GM04503 (cell line): ENCODE measurements at regions not wholly inside any gene's neighbourhood (a gene's known extent, or its start where the extent isn't known, plus 50 kb on each side); places are given as distances from the start of the nearest gene placed in this dataset.

Source experiments
- DNase-seq: peaks from one replicate; pipeline ENCODE4 v3.0.0-alpha.2; 2012; ENCODE audit warnings: low read depth

- DNase-seq, result no peak
These were observed 163.6 kb upstream of the B3GAT1 start for GRCh38 chr11:134575504-134576230.

GRCh38 chr11:134574947-134575346 is 162.9 kb upstream of the B3GAT1 start:
- no peak for DNase-seq

- no peak for DNase-seq
These were observed 162.4 kb upstream of the B3GAT1 start for GRCh38 chr11:134574425-134574824.

- no peak for DNase-seq
These were observed 161.8 kb upstream of the B3GAT1 start for GRCh38 chr11:134573857-134574256.

- no peak for DNase-seq
These were observed 161.0 kb upstream of the B3GAT1 start for GRCh38 chr11:134572741-134573675.

GRCh38 chr11:134571301-134571700 is 159.3 kb upstream of the B3GAT1 start:
- no peak for DNase-seq

- DNase-seq, result no peak
These were observed 157.2 kb upstream of the B3GAT1 start for GRCh38 chr11:134569195-134569594.

GRCh38 chr11:134566311-134566710 is 154.3 kb upstream of the B3GAT1 start:
- DNase-seq, result no peak

GRCh38 chr11:134565343-134565891 is 153.4 kb upstream of the B3GAT1 start:
- DNase-seq, result no peak

GRCh38 chr11:134564472-134565200 is 152.6 kb upstream of the B3GAT1 start:
- no peak for DNase-seq

GRCh38 chr11:134562941-134563471 is 151.0 kb upstream of the B3GAT1 start:
- no peak for DNase-seq

GRCh38 chr11:134562196-134562595 is 150.2 kb upstream of the B3GAT1 start:
- no peak for DNase-seq

- DNase-seq, result no peak
These were observed 149.3 kb upstream of the B3GAT1 start for GRCh38 chr11:134561331-134561720.

- DNase-seq, result no peak
These were observed 148.7 kb upstream of the B3GAT1 start for GRCh38 chr11:134560566-134561330.

- no peak for DNase-seq
These were observed 148.0 kb upstream of the B3GAT1 start for GRCh38 chr11:134560066-134560465.

GRCh38 chr11:134559602-134559962 is 147.5 kb upstream of the B3GAT1 start:
- no peak for DNase-seq

- DNase-seq, result no peak
These were observed 147.0 kb upstream of the B3GAT1 start for GRCh38 chr11:134558916-134559601.

GRCh38 chr11:134558258-134558835 is 146.3 kb upstream of the B3GAT1 start:
- no peak for DNase-seq

GRCh38 chr11:134557571-134558257 is 145.7 kb upstream of the B3GAT1 start:
- no peak for DNase-seq

- DNase-seq, result no peak
These were observed 144.1 kb upstream of the B3GAT1 start for GRCh38 chr11:134556186-134556585.
